ENCODE measurements at regions not wholly inside any gene's neighbourhood (a gene's known extent, or its start where the extent isn't known, plus 50 kb on each side); places are given as distances from the start of the nearest gene placed in this dataset.

- DNase-seq (ENCODE audit: low spot score): peak; percentile 92
These were observed 250.9 kb upstream of the SEMA6D start for GRCh38 chr15:47466357-47466756.

GRCh38 chr15:47470983-47471382 is 246.3 kb upstream of the SEMA6D start:
- DNase-seq (ENCODE audit: low spot score): no peak

- DNase-seq (ENCODE audit: low spot score): no peak
These were observed 244.1 kb upstream of the SEMA6D start for GRCh38 chr15:47473106-47473725.

- no peak for DNase-seq (ENCODE audit: low spot score)
These were observed 243.5 kb upstream of the SEMA6D start for GRCh38 chr15:47473832-47474231.

GRCh38 chr15:47475336-47475735 is 242.0 kb upstream of the SEMA6D start:
- DNase-seq (ENCODE audit: low spot score): no peak

- DNase-seq (ENCODE audit: low spot score): no peak
These were observed 240.0 kb upstream of the SEMA6D start for GRCh38 chr15:47477341-47477740.

- DNase-seq (ENCODE audit: low spot score): no peak
These were observed 233.2 kb upstream of the SEMA6D start for GRCh38 chr15:47484059-47484458.

GRCh38 chr15:47484997-47485396 is 232.3 kb upstream of the SEMA6D start:
- DNase-seq (ENCODE audit: low spot score): no peak

GRCh38 chr15:47485419-47485818 is 231.9 kb upstream of the SEMA6D start:
- DNase-seq (ENCODE audit: low spot score): no peak

- no peak for DNase-seq (ENCODE audit: low spot score)
These were observed 231.3 kb upstream of the SEMA6D start for GRCh38 chr15:47486040-47486439.

- DNase-seq (ENCODE audit: low spot score): no peak
These were observed 225.1 kb upstream of the SEMA6D start for GRCh38 chr15:47492195-47492594.

GRCh38 chr15:47493357-47494247 is 223.7 kb upstream of the SEMA6D start:
- no peak for DNase-seq (ENCODE audit: low spot score)

- no peak for DNase-seq (ENCODE audit: low spot score)
These were observed 220.7 kb upstream of the SEMA6D start for GRCh38 chr15:47496343-47497185.

- no peak for DNase-seq (ENCODE audit: low spot score)
These were observed 216.5 kb upstream of the SEMA6D start for GRCh38 chr15:47500842-47501241.

GRCh38 chr15:47502041-47502440 is 215.3 kb upstream of the SEMA6D start:
- DNase-seq (ENCODE audit: low spot score): no peak

- no peak for DNase-seq (ENCODE audit: low spot score)
These were observed 213.4 kb upstream of the SEMA6D start for GRCh38 chr15:47503876-47504275.

GRCh38 chr15:47504624-47505256 is 212.6 kb upstream of the SEMA6D start:
- DNase-seq (ENCODE audit: low spot score): no peak

GRCh38 chr15:47505712-47506328 is 211.5 kb upstream of the SEMA6D start:
- no peak for DNase-seq (ENCODE audit: low spot score)

- DNase-seq (ENCODE audit: low spot score): no peak
These were observed 210.8 kb upstream of the SEMA6D start for GRCh38 chr15:47506329-47507100.

- DNase-seq (ENCODE audit: low spot score): no peak
These were observed 209.9 kb upstream of the SEMA6D start for GRCh38 chr15:47507221-47507985.

Data from kidney capillary endothelial cell (primary cell).